ENCODE measurements at regions not wholly inside any gene's neighbourhood (a gene's known extent, or its start where the extent isn't known, plus 50 kb on each side); places are given as distances from the start of the nearest gene placed in this dataset.

GRCh38 chrX:15918003-15918402 is 63.4 kb upstream of the AP1S2 start:
- TF ChIP-seq RCOR1 (IDR thresholded peaks at IDR 0.05; ENCODE audit: low read length) = no peak
- no peak for TF ChIP-seq MAX (IDR thresholded peaks at IDR 0.05; ENCODE audit: low read depth)
- no peak for TF ChIP-seq TEAD4 (IDR thresholded peaks at IDR 0.05; ENCODE audit: borderline replicate concordance, insufficient read depth)
